ENCODE measurements at regions not wholly inside any gene's neighbourhood (a gene's known extent, or its start where the extent isn't known, plus 50 kb on each side); places are given as distances from the start of the nearest gene placed in this dataset.

GRCh38 chr2:35708411-35708923 lies 647.1 kb upstream of the CRIM1 start:
- TF ChIP-seq, protein P1, sequence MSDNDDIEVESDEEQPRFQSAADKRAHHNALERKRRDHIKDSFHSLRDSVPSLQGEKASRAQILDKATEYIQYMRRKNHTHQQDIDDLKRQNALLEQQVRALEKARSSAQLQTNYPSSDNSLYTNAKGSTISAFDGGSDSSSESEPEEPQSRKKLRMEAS (IDR thresholded peaks at IDR 0.05; ENCODE audit: low read depth, low read length), result no peak
- TF ChIP-seq POLR2A (IDR thresholded peaks at IDR 0.05; ENCODE audit: extremely low read depth, insufficient read length) (no peak), CTCF (IDR thresholded peaks at IDR 0.05; ENCODE audit: low read depth, low read length) (no peak), MYC (IDR thresholded peaks at IDR 0.05; ENCODE audit: low read depth, low read length) (no peak)
